Dendritic cell treated with granulocyte-macrophage colony-stimulating factor and Interleukin-4, amounts not matched to agents 40 ng/mL and 50 ng/mL, for 4 days (primary cell): ENCODE measurements at regions not wholly inside any gene's neighbourhood (a gene's known extent, or its start where the extent isn't known, plus 50 kb on each side); places are given as distances from the start of the nearest gene placed in this dataset.
"Not testable (repeated sequence)": the region's sequence is repeated elsewhere in the genome, so short reads cannot be mapped to it uniquely, and the experiment has no call there.

Source experiments
- H3K27ac Mint-ChIP-seq: one replicate; pipeline ENCODE4 v1.8.0; 2022; ENCODE audit warnings: mild to moderate bottlenecking, mixed read lengths
- H3K27me3 Mint-ChIP-seq: one replicate; pipeline ENCODE4 v1.8.0; 2022; ENCODE audit warnings: mild to moderate bottlenecking, mixed read lengths
- H3K36me3 Mint-ChIP-seq: one replicate; pipeline ENCODE4 v1.8.0; 2022; ENCODE audit warnings: low read depth, mixed read lengths
- H3K4me1 Mint-ChIP-seq: one replicate; pipeline ENCODE4 v1.8.0; 2022; ENCODE audit warnings: low read depth, mixed read lengths
- H3K4me3 Mint-ChIP-seq: one replicate; pipeline ENCODE4 v1.8.0; 2022; ENCODE audit warnings: mild to moderate bottlenecking, moderate library complexity, mixed read lengths
- H3K9me3 Mint-ChIP-seq: one replicate; pipeline ENCODE4 v1.8.0; 2022; ENCODE audit warnings: mixed read lengths
- intact Hi-C: fragments of 100-400 bp; cut with micrococcal nuclease; formaldehyde crosslinking; loops from one replicate; pipeline ENCODE4 v1.15.0; 2022

DNA sequence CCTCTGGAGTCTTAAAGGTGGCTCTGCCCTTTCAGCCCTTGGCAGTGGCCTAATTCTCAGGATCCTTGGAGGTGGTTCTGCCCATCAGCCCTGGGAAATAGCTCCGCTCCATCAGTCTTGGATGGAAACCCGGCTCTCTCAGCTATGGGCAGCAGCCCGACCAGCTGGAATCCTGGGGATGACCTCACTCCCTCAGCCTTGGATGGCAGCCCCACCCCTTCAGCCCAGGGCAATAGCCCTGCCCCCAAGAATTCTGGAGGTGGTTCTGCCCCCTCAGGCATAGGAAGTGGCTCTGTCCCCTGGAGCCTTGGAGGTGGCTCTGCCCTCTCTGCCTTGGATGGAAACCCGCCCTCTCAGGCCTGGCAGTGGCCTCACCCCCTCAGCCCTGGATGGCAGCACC lies 127.7 kb downstream of the RBMX2 start:
- no peaks in the 10 kb centered on the region for H3K4me1 Mint-ChIP-seq
- no peaks in the 10 kb centered on the region for H3K9me3 Mint-ChIP-seq
- intact Hi-C loops = no loop called here
- peaks cover 4% of the 10 kb centered on the region for H3K27me3 Mint-ChIP-seq
- H3K27ac Mint-ChIP-seq = no peak overlapping the region
- H3K4me3 Mint-ChIP-seq = no peak overlapping the region
- H3K36me3 Mint-ChIP-seq = no peaks in the 10 kb centered on the region

DNA sequence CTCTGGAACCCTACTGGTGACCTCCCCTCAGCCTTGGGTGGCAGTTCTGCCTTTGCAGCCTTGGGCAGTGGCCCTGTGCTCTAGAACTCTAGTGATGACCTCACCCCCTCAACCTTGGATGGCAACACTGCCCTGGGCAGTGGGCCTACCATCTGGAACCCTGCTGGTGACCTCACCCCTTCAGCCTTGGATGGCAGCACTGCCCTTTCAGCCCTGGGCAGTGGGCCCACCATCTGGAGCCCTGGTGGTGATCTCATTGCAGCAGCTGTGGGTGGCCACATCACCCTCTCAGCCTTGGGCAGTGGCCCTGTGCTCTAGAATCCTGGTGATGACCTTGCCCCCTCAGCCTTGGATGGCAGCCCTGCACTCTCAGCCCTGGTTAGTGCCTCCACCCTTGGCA lies 129.3 kb downstream of the RBMX2 start:
- Mint-ChIP-seq H3K27me3 (peaks cover 3% of the 10 kb centered on the region), H3K4me3 (no peak overlapping the region), H3K27ac (no peak overlapping the region), H3K4me1 (no peaks in the 10 kb centered on the region), H3K36me3 (no peaks in the 10 kb centered on the region), H3K9me3 (no peaks in the 10 kb centered on the region)
- intact Hi-C loops = no loop called here

DNA sequence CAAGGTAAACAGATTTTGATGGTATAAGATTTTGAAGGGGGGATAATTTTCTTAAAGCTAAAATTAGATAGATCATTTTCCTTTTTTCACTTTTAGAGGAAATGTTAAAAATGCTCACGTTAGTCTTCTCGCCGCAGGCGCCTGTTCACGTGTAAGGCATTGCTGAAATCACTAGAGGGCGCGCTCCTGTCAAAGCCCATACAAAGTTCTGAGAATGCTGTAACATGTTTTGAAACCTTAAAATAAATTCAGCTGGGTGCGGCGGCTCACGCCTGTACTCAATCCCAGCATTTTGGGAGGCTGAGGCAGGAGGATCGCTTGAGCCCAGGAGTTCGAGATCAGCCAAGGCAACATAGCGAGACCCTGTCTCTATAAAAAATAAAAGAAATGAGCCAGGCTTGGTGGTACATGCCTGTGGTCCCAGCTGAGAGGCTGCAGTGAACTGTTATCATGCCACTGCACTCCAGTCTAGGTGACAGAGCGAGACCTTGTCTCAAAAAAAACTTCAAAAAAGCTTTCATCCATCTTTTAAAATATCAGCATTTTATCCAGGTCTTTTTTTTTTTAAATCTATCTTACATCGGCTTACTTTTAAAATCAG lies 138.0 kb downstream of the RBMX2 start:
- Mint-ChIP-seq H3K4me3 (no peak overlapping the region), H3K27ac (no peak overlapping the region), H3K27me3 (no peaks in the 10 kb centered on the region), H3K9me3 (no peaks in the 10 kb centered on the region), H3K4me1 (no peaks in the 10 kb centered on the region), H3K36me3 (no peaks in the 10 kb centered on the region)
- intact Hi-C loops = loop anchor here (2.0 kb wide), 1 partner anchor 377 kb away; no protein-coding TSS in a partner anchor

DNA sequence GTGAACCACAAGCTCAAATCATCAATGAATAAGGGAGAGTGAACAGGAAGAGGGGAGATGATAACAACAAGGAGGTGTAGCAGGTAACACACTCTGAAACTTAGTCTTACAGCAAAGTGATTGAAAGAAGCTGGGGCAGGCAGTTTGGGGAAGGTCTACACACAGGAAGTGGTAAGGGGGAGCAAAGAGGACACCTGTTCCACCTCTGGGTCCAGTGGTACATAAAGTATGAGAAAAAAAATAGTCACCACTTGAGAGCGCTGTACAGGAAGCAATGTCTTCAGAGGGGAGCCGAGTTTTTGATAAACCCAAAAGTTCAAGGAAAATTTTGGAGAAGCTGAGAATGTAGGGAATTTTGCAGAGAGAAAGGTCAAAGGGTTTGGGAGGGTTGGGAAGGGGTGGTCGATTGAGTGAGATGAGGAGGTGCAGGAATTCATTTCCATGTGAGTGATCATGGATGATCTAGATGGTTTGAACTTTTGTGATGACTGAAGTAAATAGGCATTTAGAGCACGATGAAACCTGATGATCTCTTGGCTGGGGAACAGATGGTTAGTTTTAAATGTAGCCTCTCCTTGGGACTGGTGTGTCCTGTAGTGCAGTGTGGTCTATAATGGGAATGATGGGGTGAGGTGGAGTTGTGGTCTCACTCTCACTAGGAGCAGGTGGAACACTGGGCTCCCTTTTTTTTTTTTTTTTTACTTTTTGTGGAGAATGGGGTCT lies 142.0 kb downstream of the RBMX2 start:
- Mint-ChIP-seq H3K27me3 (no peaks in the 10 kb centered on the region), H3K4me1 (no peaks in the 10 kb centered on the region), H3K36me3 (no peaks in the 10 kb centered on the region), H3K9me3 (no peaks in the 10 kb centered on the region), H3K27ac (no peak overlapping the region), H3K4me3 (no peak overlapping the region)
- intact Hi-C loops = no loop called here

DNA sequence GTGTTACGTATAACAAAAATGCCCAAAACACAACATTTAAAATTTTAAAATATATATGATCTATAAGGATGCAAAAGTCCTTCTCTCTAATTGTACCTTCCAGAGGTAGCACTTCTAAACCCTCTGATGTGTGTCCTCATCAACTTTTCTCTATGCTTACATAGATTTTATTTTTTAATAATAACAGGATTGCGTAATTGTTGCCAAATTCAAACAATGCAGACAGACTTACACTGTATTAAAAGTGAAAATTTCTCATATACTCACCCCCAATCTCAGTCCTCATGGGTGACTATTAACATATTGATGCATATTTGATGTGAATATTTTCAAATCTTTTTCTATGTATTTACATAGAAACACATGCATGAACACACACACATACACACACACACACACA lies 144.0 kb downstream of the RBMX2 start:
- Mint-ChIP-seq H3K27ac (no peak overlapping the region), H3K4me3 (no peak overlapping the region), H3K27me3 (peaks cover 2% of the 10 kb centered on the region), H3K4me1 (no peaks in the 10 kb centered on the region), H3K36me3 (no peaks in the 10 kb centered on the region), H3K9me3 (no peaks in the 10 kb centered on the region)
- intact Hi-C loops = no loop called here

DNA sequence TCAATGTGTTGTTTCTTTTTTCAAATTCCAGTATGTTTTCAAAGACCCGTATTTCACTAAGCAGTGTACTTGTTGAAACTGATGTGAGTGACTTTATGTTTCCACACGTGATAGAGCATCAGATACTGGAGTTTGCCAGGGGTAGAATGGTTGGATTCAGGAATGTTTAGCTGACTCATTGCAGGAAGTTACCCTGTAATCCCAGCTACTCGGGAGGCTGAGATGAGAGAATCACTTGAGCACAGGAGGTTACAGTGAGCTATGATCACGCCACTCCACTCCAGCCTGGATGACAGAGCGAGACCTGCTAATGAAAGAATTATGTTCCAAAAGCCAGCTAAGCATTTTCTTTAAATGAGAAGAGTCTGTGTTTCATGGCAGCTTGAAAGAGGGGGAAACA lies 147.6 kb downstream of the RBMX2 start:
- H3K4me3 Mint-ChIP-seq, H3K27me3 Mint-ChIP-seq, H3K4me1 Mint-ChIP-seq, intact Hi-C loops, H3K9me3 Mint-ChIP-seq, H3K27ac Mint-ChIP-seq, H3K36me3 Mint-ChIP-seq: not testable (repeated sequence)

DNA sequence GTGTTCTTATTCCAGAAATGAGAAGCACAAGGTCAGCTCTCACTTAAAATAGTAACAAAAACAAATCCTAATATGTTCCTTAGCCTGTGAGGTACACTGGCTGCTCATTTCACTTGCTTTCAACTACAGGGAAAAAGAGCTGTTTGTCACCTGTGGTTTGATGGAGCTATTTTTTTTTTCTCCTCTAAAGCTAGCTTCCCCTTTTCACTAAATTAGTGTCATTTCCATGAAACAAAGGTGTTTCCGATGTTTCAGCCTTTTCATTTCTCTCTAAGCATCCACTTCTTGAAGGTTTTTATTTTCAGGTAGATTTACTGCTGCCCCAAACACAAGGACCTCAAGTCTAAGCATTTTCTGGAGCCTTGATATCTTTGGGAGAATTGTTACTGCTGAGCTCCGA lies 148.6 kb downstream of the RBMX2 start:
- H3K9me3 Mint-ChIP-seq = no peaks in the 10 kb centered on the region
- H3K27me3 Mint-ChIP-seq = peaks cover 2% of the 10 kb centered on the region
- no peaks in the 10 kb centered on the region for H3K4me1 Mint-ChIP-seq
- H3K4me3 Mint-ChIP-seq = no peak overlapping the region
- H3K27ac Mint-ChIP-seq = no peak overlapping the region
- no peaks in the 10 kb centered on the region for H3K36me3 Mint-ChIP-seq
- intact Hi-C loops = no loop called here

DNA sequence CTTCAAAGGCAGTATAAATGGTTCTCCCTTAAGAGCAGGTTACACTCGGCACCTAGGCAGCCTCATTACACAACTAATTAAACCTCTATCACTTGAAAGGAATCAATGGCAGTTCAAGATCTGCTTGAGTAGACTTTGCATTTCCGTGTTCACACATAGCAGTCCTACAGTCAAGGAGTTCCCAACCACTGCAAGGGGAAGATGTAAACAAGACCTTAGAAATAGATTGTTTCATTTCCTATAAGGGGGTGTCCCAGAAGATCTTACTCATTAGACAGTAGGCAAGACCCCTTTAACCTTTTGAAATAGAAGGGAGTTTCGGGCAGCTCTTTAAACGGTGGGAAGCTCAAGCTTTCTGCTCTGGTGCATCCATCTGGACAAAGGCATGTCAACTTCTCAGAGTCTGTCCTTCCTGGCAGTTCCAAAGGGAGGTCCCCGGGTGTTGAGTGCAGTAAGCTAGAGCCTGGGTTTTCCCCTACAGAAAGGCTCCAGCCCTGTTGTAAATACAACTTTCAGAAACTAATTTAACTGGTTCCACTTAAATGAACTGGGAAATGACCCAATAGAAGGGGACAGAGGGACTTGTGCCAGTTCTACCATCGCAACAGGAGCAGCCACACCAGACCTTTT lies 150.8 kb downstream of the RBMX2 start:
- H3K27me3 Mint-ChIP-seq = peaks cover 2% of the 10 kb centered on the region
- no peak overlapping the region for H3K4me3 Mint-ChIP-seq
- no peaks in the 10 kb centered on the region for H3K9me3 Mint-ChIP-seq
- H3K27ac Mint-ChIP-seq = no peak overlapping the region
- intact Hi-C loops = no loop called here
- H3K36me3 Mint-ChIP-seq = no peaks in the 10 kb centered on the region
- no peaks in the 10 kb centered on the region for H3K4me1 Mint-ChIP-seq

DNA sequence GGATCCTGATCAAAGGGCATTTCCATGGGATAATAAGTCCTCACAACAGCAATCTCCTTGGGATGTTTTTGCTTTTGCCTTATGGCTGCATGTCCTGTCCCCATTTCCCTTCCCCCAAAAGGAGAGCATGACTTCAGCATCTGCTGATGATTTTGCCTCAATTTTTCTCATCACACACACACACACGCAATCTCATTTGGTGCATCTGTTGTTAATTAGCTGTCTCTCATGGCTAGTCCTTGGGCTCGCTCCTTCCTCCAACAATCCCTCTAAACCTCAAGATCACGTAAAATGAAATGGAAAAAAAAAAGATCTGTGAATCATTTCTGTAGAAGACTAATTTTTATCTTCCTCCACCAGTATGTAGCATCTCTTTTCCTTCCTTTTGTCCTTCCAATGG lies 153.6 kb downstream of the RBMX2 start:
- Mint-ChIP-seq H3K9me3 (no peaks in the 10 kb centered on the region), H3K27me3 (no peaks in the 10 kb centered on the region), H3K36me3 (no peaks in the 10 kb centered on the region), H3K4me3 (no peak overlapping the region), H3K4me1 (no peaks in the 10 kb centered on the region), H3K27ac (no peak overlapping the region)
- intact Hi-C loops = no loop called here

DNA sequence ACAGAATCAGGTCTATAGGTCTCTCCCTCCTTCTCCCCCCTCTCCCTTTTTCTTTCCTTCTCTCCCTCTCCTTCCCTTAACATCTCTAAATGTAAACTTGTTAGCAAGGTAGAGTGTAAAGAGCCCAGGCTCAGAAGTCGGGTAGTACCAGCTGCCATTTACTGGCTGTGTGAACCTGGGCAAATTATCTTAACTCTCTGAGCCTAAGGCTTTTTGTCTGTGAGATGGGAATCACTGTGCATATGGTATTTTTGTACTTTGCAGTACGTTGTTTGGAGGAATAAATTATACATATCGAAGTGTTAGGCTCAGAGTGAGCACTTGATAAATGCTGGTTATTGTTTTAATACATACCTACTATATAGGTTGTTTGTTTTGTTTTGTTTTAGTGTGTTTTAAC lies 154.0 kb downstream of the RBMX2 start:
- Mint-ChIP-seq H3K27me3 (no peaks in the 10 kb centered on the region), H3K27ac (no peak overlapping the region), H3K4me3 (no peak overlapping the region), H3K9me3 (no peaks in the 10 kb centered on the region), H3K4me1 (no peaks in the 10 kb centered on the region), H3K36me3 (no peaks in the 10 kb centered on the region)
- intact Hi-C loops = no loop called here

DNA sequence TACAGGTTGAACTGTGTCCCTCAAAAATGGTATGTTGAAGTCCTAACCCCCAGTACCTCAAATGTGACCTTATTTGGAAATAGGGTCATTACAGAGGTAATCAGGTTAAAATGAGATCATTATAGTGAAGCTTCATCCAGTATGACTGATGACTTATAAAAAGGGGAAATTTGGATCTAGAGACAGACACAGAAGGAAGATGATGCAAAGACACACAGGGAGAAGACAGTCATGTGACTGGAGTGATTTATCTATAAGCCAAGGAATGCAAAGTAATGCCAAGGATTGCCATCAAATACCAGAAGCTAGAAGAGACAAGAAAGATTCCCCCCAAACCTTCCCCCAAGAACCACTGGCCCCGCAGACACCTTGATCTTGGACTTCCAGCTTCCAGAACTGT lies 155.2 kb downstream of the RBMX2 start:
- H3K9me3 Mint-ChIP-seq = no peaks in the 10 kb centered on the region
- no peaks in the 10 kb centered on the region for H3K36me3 Mint-ChIP-seq
- no peaks in the 10 kb centered on the region for H3K27me3 Mint-ChIP-seq
- no peak overlapping the region for H3K4me3 Mint-ChIP-seq
- H3K27ac Mint-ChIP-seq = no peak overlapping the region
- no peaks in the 10 kb centered on the region for H3K4me1 Mint-ChIP-seq
- intact Hi-C loops = no loop called here

DNA sequence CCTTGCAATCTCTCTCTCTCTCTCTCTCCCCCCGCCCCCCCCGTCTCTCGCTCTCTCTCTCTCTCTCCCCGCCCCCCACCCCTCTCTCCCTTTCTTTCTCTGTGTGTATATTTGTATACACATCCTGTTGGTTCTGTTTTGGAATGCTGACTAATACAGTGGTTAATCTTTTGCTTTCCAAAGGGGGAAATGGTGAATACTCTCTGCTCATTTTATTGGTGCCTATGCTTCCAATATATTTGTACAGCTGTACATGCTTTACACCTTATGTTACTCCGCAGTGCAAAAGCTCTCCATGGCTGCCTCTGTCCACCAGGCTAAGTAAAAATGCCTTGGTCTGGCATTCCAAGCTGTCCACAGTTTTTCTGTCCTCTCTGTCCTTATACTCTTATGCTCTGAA lies 158.8 kb downstream of the RBMX2 start:
- Mint-ChIP-seq H3K36me3 (no peaks in the 10 kb centered on the region), H3K27ac (no peak overlapping the region), H3K27me3 (no peaks in the 10 kb centered on the region), H3K4me1 (no peaks in the 10 kb centered on the region), H3K4me3 (no peak overlapping the region), H3K9me3 (no peaks in the 10 kb centered on the region)
- intact Hi-C loops = no loop called here

DNA sequence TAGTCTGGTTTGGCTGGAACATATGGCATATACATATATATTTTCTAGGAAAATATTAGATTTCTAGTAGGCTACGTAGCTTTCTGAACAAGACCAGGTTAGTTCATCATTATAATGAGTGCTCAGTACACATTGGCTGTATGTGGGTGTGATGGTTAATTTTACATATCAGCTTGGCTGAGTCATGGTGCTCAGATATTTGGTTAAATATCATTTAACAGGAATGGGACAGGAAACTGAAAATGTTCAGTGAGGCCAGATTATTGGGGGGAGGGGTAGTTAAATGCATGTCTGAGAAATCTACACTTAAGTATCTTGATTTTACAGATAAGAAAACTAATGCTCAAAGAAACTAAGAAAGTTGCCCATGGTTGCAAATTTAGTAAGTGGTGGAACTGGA lies 160.1 kb downstream of the RBMX2 start:
- no peak overlapping the region for H3K4me3 Mint-ChIP-seq
- H3K36me3 Mint-ChIP-seq = no peaks in the 10 kb centered on the region
- intact Hi-C loops = no loop called here
- H3K9me3 Mint-ChIP-seq = no peaks in the 10 kb centered on the region
- H3K27me3 Mint-ChIP-seq = no peaks in the 10 kb centered on the region
- no peaks in the 10 kb centered on the region for H3K4me1 Mint-ChIP-seq
- no peak overlapping the region for H3K27ac Mint-ChIP-seq

DNA sequence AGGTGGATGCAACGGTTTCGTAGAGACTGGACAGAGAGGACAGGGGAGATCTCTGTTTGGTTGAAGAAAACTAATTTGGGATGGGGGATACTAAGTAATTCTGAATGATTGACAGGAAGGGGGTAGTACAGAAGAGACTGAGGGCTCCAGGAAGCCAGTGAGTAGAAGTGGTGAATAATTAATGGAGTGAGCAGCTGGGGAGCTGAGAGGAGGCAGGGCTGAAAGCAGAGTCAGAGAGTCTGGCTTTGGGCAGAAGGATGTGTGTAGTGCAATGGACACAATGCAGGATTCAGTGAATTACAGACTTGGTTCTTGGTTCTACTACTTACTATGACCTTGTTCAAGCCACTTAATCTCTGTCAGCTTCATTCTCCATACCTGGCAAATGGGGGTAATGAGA lies 161.7 kb downstream of the RBMX2 start:
- no peak overlapping the region for H3K27ac Mint-ChIP-seq
- no peaks in the 10 kb centered on the region for H3K9me3 Mint-ChIP-seq
- no peaks in the 10 kb centered on the region for H3K36me3 Mint-ChIP-seq
- intact Hi-C loops = no loop called here
- no peaks in the 10 kb centered on the region for H3K27me3 Mint-ChIP-seq
- no peaks in the 10 kb centered on the region for H3K4me1 Mint-ChIP-seq
- H3K4me3 Mint-ChIP-seq = no peak overlapping the region
